ENCODE measurements at regions not wholly inside any gene's neighbourhood (a gene's known extent, or its start where the extent isn't known, plus 50 kb on each side); places are given as distances from the start of the nearest gene placed in this dataset.
"Not testable (repeated sequence)": the region's sequence is repeated elsewhere in the genome, so short reads cannot be mapped to it uniquely, and the experiment has no call there.

GRCh38 chr11:87539596-87539995, 501.9 kb downstream of the TMEM135 start:
- Histone ChIP-seq H3K9me2 (replicated peaks; ENCODE audit: insufficient read depth, low read length) (no peaks in the 10 kb centered on the region), H3K4me1 (ENCODE audit: low read length) (no peaks in the 10 kb centered on the region), H3K36me3 (ENCODE audit: insufficient read depth, low read length) (no peaks in the 10 kb centered on the region), H3K79me2 (ENCODE audit: low read length) (no peaks in the 10 kb centered on the region), H3K4me3 (ENCODE audit: low read length) (no peak overlapping the region), H3K4me2 (ENCODE audit: low read depth, low read length, poor library complexity, severe bottlenecking) (no peak overlapping the region), H3K9me3 (ENCODE audit: low read length) (peaks cover 8% of the 10 kb centered on the region; the same call in 1 of the 2 replicates), H2AFZ (ENCODE audit: low read length) (no peak overlapping the region), H3K27ac (ENCODE audit: low read length) (no peak overlapping the region), H3K27me3 (ENCODE audit: low read length) (0 out of 2 replicates have a peak, but pooled peaks cover 3% of the 10 kb centered on the region), H4K20me1 (ENCODE audit: insufficient read depth, low read depth, low read length) (no peaks in the 10 kb centered on the region), H3K9ac (ENCODE audit: low read length) (no peak overlapping the region)
- DNase-seq, result no peak

GRCh38 chr11:87536565-87536964, 498.8 kb downstream of the TMEM135 start:
- no peak overlapping the region for H3K27ac ChIP-seq (ENCODE audit: low read length)
- no peak for DNase-seq
- H3K79me2 ChIP-seq (ENCODE audit: low read length), result no peaks in the 10 kb centered on the region
- H3K36me3 ChIP-seq (ENCODE audit: insufficient read depth, low read length), result no peaks in the 10 kb centered on the region
- no peak overlapping the region for H3K4me3 ChIP-seq (ENCODE audit: low read length)
- H2AFZ ChIP-seq (ENCODE audit: low read length), result no peak overlapping the region
- H3K27me3 ChIP-seq (ENCODE audit: low read length), result 0 out of 2 replicates have a peak, but pooled peaks cover 3% of the 10 kb centered on the region
- H3K9me3 ChIP-seq (ENCODE audit: low read length), result no peaks in the 10 kb centered on the region
- H3K4me1 ChIP-seq (ENCODE audit: low read length), result no peaks in the 10 kb centered on the region
- no peak overlapping the region for H3K9ac ChIP-seq (ENCODE audit: low read length)
- no peaks in the 10 kb centered on the region for H4K20me1 ChIP-seq (ENCODE audit: insufficient read depth, low read depth, low read length)
- H3K4me2 ChIP-seq (ENCODE audit: low read depth, low read length, poor library complexity, severe bottlenecking), result no peak overlapping the region
- no peaks in the 10 kb centered on the region for H3K9me2 ChIP-seq (replicated peaks; ENCODE audit: insufficient read depth, low read length)

GRCh38 chr11:87536016-87536415, 498.3 kb downstream of the TMEM135 start:
- Histone ChIP-seq H3K27me3 (ENCODE audit: low read length) (0 out of 2 replicates have a peak, but pooled peaks cover 3% of the 10 kb centered on the region), H4K20me1 (ENCODE audit: insufficient read depth, low read depth, low read length) (no peaks in the 10 kb centered on the region), H3K79me2 (ENCODE audit: low read length) (no peaks in the 10 kb centered on the region), H3K9me2 (replicated peaks; ENCODE audit: insufficient read depth, low read length) (no peaks in the 10 kb centered on the region), H2AFZ (ENCODE audit: low read length) (no peak overlapping the region), H3K9ac (ENCODE audit: low read length) (no peak overlapping the region), H3K4me3 (ENCODE audit: low read length) (no peak overlapping the region), H3K36me3 (ENCODE audit: insufficient read depth, low read length) (no peaks in the 10 kb centered on the region), H3K27ac (ENCODE audit: low read length) (no peak overlapping the region), H3K9me3 (ENCODE audit: low read length) (no peaks in the 10 kb centered on the region), H3K4me2 (ENCODE audit: low read depth, low read length, poor library complexity, severe bottlenecking) (no peak overlapping the region), H3K4me1 (ENCODE audit: low read length) (no peaks in the 10 kb centered on the region)
- DNase-seq, result no peak

- H3K36me3 ChIP-seq (ENCODE audit: insufficient read depth, low read length), result no peaks in the 10 kb centered on the region
- H3K4me3 ChIP-seq (ENCODE audit: low read length), result no peak overlapping the region
- H3K9me3 ChIP-seq (ENCODE audit: low read length), result no peaks in the 10 kb centered on the region
- no peak overlapping the region for H2AFZ ChIP-seq (ENCODE audit: low read length)
- H3K9ac ChIP-seq (ENCODE audit: low read length), result no peak overlapping the region
- DNase-seq, result no peak
- no peaks in the 10 kb centered on the region for H3K9me2 ChIP-seq (replicated peaks; ENCODE audit: insufficient read depth, low read length)
- no peaks in the 10 kb centered on the region for H3K79me2 ChIP-seq (ENCODE audit: low read length)
- H3K27me3 ChIP-seq (ENCODE audit: low read length), result 0 out of 2 replicates have a peak, but pooled peaks cover 3% of the 10 kb centered on the region
- no peak overlapping the region for H3K4me2 ChIP-seq (ENCODE audit: low read depth, low read length, poor library complexity, severe bottlenecking)
- no peaks in the 10 kb centered on the region for H3K4me1 ChIP-seq (ENCODE audit: low read length)
- no peaks in the 10 kb centered on the region for H4K20me1 ChIP-seq (ENCODE audit: insufficient read depth, low read depth, low read length)
- H3K27ac ChIP-seq (ENCODE audit: low read length), result no peak overlapping the region
Measured at GRCh38 chr11:87535513-87535912, 497.8 kb downstream of the TMEM135 start.

GRCh38 chr11:87531835-87532234, 494.1 kb downstream of the TMEM135 start:
- H3K36me3 ChIP-seq (ENCODE audit: insufficient read depth, low read length); H3K27me3 ChIP-seq (ENCODE audit: low read length); H3K4me1 ChIP-seq (ENCODE audit: low read length); H3K9me3 ChIP-seq (ENCODE audit: low read length); H3K9ac ChIP-seq (ENCODE audit: low read length); H2AFZ ChIP-seq (ENCODE audit: low read length); DNase-seq; H3K27ac ChIP-seq (ENCODE audit: low read length); H3K9me2 ChIP-seq (replicated peaks; ENCODE audit: insufficient read depth, low read length); H3K4me3 ChIP-seq (ENCODE audit: low read length); H3K4me2 ChIP-seq (ENCODE audit: low read depth, low read length, poor library complexity, severe bottlenecking); H4K20me1 ChIP-seq (ENCODE audit: insufficient read depth, low read depth, low read length); H3K79me2 ChIP-seq (ENCODE audit: low read length): not testable (repeated sequence)

GRCh38 chr11:87529486-87529885, 491.8 kb downstream of the TMEM135 start:
- no peaks in the 10 kb centered on the region for H4K20me1 ChIP-seq (ENCODE audit: insufficient read depth, low read depth, low read length)
- no peak for DNase-seq
- no peaks in the 10 kb centered on the region for H3K79me2 ChIP-seq (ENCODE audit: low read length)

GRCh38 chr11:87528752-87529151, 491.0 kb downstream of the TMEM135 start:
- H3K9me3 ChIP-seq (ENCODE audit: low read length), result no peaks in the 10 kb centered on the region
- H2AFZ ChIP-seq (ENCODE audit: low read length), result no peak overlapping the region
- no peak overlapping the region for H3K27ac ChIP-seq (ENCODE audit: low read length)
- no peaks in the 10 kb centered on the region for H3K9me2 ChIP-seq (replicated peaks; ENCODE audit: insufficient read depth, low read length)
- H4K20me1 ChIP-seq (ENCODE audit: insufficient read depth, low read depth, low read length), result no peaks in the 10 kb centered on the region
- H3K4me2 ChIP-seq (ENCODE audit: low read depth, low read length, poor library complexity, severe bottlenecking), result no peak overlapping the region
- no peaks in the 10 kb centered on the region for H3K79me2 ChIP-seq (ENCODE audit: low read length)
- H3K4me3 ChIP-seq (ENCODE audit: low read length), result no peak overlapping the region
- no peak for DNase-seq
- H3K9ac ChIP-seq (ENCODE audit: low read length), result no peak overlapping the region
- no peaks in the 10 kb centered on the region for H3K36me3 ChIP-seq (ENCODE audit: insufficient read depth, low read length)
- H3K4me1 ChIP-seq (ENCODE audit: low read length), result no peaks in the 10 kb centered on the region
- no peaks in the 10 kb centered on the region for H3K27me3 ChIP-seq (ENCODE audit: low read length)

More at GRCh38 chr11:87529486-87529885, 491.8 kb downstream of the TMEM135 start:
- Histone ChIP-seq H3K4me1 (ENCODE audit: low read length) (no peaks in the 10 kb centered on the region), H3K4me2 (ENCODE audit: low read depth, low read length, poor library complexity, severe bottlenecking) (no peak overlapping the region), H3K9ac (ENCODE audit: low read length) (no peak overlapping the region), H2AFZ (ENCODE audit: low read length) (no peak overlapping the region), H3K9me2 (replicated peaks; ENCODE audit: insufficient read depth, low read length) (no peaks in the 10 kb centered on the region), H3K9me3 (ENCODE audit: low read length) (no peaks in the 10 kb centered on the region), H3K36me3 (ENCODE audit: insufficient read depth, low read length) (no peaks in the 10 kb centered on the region), H3K4me3 (ENCODE audit: low read length) (no peak overlapping the region), H3K27ac (ENCODE audit: low read length) (no peak overlapping the region), H3K27me3 (ENCODE audit: low read length) (no peaks in the 10 kb centered on the region)

- no peaks in the 10 kb centered on the region for H3K79me2 ChIP-seq (ENCODE audit: low read length)
- no peak overlapping the region for H3K9ac ChIP-seq (ENCODE audit: low read length)
- H3K4me1 ChIP-seq (ENCODE audit: low read length), result no peaks in the 10 kb centered on the region
- no peaks in the 10 kb centered on the region for H3K9me2 ChIP-seq (replicated peaks; ENCODE audit: insufficient read depth, low read length)
- no peaks in the 10 kb centered on the region for H3K9me3 ChIP-seq (ENCODE audit: low read length)
- H3K4me3 ChIP-seq (ENCODE audit: low read length), result no peak overlapping the region
- no peaks in the 10 kb centered on the region for H3K36me3 ChIP-seq (ENCODE audit: insufficient read depth, low read length)
- DNase-seq, result no peak
- no peaks in the 10 kb centered on the region; the same call in 1 of the 2 replicates for H3K27me3 ChIP-seq (ENCODE audit: low read length)
- H2AFZ ChIP-seq (ENCODE audit: low read length), result no peak overlapping the region
- no peak overlapping the region for H3K4me2 ChIP-seq (ENCODE audit: low read depth, low read length, poor library complexity, severe bottlenecking)
- H3K27ac ChIP-seq (ENCODE audit: low read length), result no peak overlapping the region
- no peaks in the 10 kb centered on the region for H4K20me1 ChIP-seq (ENCODE audit: insufficient read depth, low read depth, low read length)
Measured at GRCh38 chr11:87523276-87523675, 485.5 kb downstream of the TMEM135 start.

- Histone ChIP-seq H3K4me3 (ENCODE audit: low read length) (no peak overlapping the region), H3K4me1 (ENCODE audit: low read length) (no peaks in the 10 kb centered on the region), H3K9me3 (ENCODE audit: low read length) (no peaks in the 10 kb centered on the region), H3K79me2 (ENCODE audit: low read length) (no peaks in the 10 kb centered on the region), H3K9ac (ENCODE audit: low read length) (no peak overlapping the region), H3K4me2 (ENCODE audit: low read depth, low read length, poor library complexity, severe bottlenecking) (no peak overlapping the region), H3K27ac (ENCODE audit: low read length) (no peak overlapping the region), H3K36me3 (ENCODE audit: insufficient read depth, low read length) (no peaks in the 10 kb centered on the region), H4K20me1 (ENCODE audit: insufficient read depth, low read depth, low read length) (no peaks in the 10 kb centered on the region), H3K9me2 (replicated peaks; ENCODE audit: insufficient read depth, low read length) (no peaks in the 10 kb centered on the region), H3K27me3 (ENCODE audit: low read length) (no peaks in the 10 kb centered on the region; the same call in 1 of the 2 replicates), H2AFZ (ENCODE audit: low read length) (no peak overlapping the region)
- DNase-seq, result no peak
Measured at GRCh38 chr11:87518266-87518665, 480.5 kb downstream of the TMEM135 start.
